GM12875 (cell line): ENCODE measurements at regions not wholly inside any gene's neighbourhood (a gene's known extent, or its start where the extent isn't known, plus 50 kb on each side); places are given as distances from the start of the nearest gene placed in this dataset.

Source experiments
- H3K4me3 ChIP-seq: one replicate; pipeline ENCODE4 v1.5.1; 2011; ENCODE audit warnings: low read depth, low read length, control low read depth
- TF ChIP-seq, protein P1 (sequence below): IDR thresholded peaks from 2 replicates; pipeline ENCODE4 v1.5.1; 2011; ENCODE audit warnings: low read depth, mild to moderate bottlenecking, control low read depth, inconsistent platforms, low read length, moderate library complexity, borderline replicate concordance; ENCODE audit not compliant: insufficient read depth

DNA sequence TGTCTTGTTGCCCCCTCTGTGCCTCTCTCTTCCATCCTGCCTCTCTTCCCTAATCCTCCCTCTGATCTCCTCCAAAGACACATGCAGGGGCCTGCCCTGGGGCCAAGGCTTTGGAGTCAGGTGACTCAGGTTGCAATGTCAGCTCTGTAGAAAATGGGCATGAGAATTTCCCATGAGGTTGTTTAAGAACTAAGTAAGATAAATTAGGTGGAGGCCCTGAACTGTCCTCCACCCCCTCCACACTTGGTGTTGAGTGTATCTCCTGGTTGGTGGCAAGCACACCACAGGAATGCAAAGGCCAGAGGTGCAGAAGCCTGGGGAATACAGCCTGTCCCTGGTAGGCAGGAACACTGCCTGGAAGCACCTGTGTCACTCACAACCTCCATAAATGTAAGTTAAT lies 63.9 kb upstream of the GRIK3 start:
- H3K4me3 ChIP-seq: no peak overlapping the region
- TF ChIP-seq, protein P1, sequence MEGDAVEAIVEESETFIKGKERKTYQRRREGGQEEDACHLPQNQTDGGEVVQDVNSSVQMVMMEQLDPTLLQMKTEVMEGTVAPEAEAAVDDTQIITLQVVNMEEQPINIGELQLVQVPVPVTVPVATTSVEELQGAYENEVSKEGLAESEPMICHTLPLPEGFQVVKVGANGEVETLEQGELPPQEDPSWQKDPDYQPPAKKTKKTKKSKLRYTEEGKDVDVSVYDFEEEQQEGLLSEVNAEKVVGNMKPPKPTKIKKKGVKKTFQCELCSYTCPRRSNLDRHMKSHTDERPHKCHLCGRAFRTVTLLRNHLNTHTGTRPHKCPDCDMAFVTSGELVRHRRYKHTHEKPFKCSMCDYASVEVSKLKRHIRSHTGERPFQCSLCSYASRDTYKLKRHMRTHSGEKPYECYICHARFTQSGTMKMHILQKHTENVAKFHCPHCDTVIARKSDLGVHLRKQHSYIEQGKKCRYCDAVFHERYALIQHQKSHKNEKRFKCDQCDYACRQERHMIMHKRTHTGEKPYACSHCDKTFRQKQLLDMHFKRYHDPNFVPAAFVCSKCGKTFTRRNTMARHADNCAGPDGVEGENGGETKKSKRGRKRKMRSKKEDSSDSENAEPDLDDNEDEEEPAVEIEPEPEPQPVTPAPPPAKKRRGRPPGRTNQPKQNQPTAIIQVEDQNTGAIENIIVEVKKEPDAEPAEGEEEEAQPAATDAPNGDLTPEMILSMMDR: no peak

GRCh38 chr1:37100310-37100709 lies 66.0 kb upstream of the GRIK3 start:
- no peak overlapping the region for H3K4me3 ChIP-seq
- TF ChIP-seq, protein P1: no peak

DNA sequence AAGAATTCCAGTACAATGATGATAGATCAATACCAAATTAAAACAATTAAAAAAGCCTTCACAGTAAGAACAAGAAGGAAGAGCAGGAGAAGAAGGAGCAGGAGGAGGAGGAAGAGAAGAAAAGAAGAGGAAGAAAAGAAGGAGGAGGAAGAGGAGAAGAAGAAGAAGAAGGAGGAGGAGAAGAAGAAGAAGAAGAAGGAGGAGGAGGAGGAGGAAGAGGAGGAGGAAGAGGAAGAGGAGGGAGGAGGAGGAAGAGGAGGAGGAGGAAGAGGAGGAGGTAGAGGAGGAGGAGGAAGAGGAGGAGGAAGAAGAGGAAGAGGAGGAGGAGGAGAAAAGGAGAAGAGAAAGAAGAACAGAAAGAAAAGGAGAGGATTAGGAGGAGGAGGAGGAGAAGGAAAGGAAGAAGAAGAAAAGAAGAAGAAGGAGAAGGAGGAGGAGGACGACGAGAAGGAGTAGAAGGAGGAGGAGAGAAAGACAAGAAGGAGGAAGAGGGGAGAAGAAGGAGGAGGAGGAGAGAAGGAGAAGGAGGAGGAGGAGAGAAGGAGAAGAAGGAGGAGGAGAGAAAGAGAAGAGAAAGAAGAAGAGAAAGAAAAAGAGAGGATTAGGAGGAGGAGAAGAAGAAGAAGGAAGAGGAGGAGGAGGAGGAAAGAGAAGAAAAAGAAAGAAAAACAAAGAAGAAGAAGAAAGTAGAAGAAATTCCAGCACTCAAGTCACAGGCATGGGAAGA lies 68.5 kb upstream of the GRIK3 start:
- TF ChIP-seq, protein P1: no peak
- H3K4me3 ChIP-seq: no peak overlapping the region

- no peak overlapping the region for H3K4me3 ChIP-seq
- TF ChIP-seq, protein P1: no peak
Measured at GRCh38 chr1:37105911-37106310, 71.6 kb upstream of the GRIK3 start.

DNA sequence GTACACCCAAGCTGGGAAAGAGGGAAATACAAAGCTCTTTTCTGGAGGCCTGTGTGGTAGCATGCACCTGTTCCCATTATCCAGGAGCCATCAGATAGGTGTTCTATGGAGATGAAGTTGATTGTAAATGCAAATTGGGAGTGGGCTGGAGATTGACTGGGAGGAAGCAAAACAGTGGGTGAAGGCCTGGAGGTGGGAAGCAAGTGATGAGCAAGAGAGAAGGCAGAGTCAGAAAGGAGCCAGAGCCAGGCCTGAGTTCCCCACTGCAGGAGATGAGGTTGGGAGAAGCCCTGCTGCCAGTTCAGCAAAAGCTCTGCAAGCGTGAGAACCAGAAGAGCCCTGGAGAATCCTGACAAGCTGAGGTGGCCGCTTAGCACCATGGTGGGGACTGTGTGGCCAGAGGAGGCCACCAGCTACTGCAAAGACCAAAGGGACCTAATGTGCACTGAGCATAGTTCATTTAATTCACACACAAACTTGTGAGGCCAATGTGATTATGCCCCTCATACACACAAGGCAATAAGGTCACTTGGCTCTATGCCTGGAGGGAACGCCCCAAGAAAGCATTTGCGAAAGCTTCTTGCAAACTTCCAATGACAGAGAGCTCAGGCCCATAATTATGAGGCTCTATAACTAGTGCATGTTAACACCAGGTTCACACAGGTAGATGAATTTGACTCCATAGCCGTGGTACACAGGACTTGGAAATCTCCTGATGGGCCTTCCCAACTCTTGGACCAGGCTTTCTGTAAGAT lies 73.0 kb upstream of the GRIK3 start:
- no peak overlapping the region for H3K4me3 ChIP-seq

DNA sequence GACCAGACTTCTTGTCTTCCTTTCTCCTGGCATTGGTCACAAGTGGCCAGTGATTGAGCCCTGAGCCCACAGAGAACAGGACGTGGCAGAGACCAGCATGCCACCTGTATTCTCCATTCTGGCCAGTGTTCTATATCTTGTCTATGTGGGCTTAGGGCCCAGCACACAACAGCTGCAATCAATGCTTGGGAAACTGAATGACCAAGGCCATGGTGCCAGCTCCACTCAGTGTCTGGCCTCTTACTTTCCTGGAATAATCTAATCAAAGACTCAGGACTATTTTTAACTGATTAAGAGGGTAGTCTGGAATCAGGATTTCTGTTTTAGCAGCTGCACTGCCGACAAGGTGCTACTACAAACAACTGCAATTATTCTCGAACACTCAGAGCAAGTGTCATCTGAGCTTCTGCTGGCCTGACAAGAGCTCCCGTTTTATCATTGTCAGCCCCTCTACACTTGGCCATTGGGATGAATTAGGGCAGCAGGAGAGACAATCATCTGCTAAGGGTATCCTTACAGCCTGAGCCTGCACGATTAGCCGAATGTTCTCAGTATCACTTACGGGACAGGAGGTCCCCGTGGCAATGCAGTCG lies 74.4 kb upstream of the GRIK3 start:
- TF ChIP-seq, protein P1: no peak
- H3K4me3 ChIP-seq: no peak overlapping the region

More for the DNA sequence above, 73.0 kb upstream of the GRIK3 start:
- TF ChIP-seq, protein P1: no peak
